ENCODE measurements at regions not wholly inside any gene's neighbourhood (a gene's known extent, or its start where the extent isn't known, plus 50 kb on each side); places are given as distances from the start of the nearest gene placed in this dataset.

DNA sequence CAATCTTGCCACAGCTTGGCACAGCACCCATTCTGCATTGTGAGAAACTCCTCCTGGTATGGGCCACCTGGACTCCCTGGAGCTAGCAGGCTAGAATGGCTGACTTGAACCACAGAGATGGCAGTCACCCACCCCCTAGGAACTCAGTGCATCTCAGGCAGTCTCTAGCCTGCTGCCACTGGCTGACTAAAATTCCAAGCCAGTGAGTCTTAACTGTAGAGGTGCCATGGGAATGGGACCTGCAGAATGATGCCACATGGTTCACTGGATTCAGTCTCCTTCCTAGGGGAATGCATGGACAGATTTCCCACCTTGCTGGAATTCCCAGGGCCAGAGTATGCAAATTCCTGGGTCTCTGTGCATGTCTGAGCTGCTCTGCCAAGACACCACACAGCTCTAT is 382.9 kb downstream of the MAN2A1 start (continued):
- TF ChIP-seq, protein P1, sequence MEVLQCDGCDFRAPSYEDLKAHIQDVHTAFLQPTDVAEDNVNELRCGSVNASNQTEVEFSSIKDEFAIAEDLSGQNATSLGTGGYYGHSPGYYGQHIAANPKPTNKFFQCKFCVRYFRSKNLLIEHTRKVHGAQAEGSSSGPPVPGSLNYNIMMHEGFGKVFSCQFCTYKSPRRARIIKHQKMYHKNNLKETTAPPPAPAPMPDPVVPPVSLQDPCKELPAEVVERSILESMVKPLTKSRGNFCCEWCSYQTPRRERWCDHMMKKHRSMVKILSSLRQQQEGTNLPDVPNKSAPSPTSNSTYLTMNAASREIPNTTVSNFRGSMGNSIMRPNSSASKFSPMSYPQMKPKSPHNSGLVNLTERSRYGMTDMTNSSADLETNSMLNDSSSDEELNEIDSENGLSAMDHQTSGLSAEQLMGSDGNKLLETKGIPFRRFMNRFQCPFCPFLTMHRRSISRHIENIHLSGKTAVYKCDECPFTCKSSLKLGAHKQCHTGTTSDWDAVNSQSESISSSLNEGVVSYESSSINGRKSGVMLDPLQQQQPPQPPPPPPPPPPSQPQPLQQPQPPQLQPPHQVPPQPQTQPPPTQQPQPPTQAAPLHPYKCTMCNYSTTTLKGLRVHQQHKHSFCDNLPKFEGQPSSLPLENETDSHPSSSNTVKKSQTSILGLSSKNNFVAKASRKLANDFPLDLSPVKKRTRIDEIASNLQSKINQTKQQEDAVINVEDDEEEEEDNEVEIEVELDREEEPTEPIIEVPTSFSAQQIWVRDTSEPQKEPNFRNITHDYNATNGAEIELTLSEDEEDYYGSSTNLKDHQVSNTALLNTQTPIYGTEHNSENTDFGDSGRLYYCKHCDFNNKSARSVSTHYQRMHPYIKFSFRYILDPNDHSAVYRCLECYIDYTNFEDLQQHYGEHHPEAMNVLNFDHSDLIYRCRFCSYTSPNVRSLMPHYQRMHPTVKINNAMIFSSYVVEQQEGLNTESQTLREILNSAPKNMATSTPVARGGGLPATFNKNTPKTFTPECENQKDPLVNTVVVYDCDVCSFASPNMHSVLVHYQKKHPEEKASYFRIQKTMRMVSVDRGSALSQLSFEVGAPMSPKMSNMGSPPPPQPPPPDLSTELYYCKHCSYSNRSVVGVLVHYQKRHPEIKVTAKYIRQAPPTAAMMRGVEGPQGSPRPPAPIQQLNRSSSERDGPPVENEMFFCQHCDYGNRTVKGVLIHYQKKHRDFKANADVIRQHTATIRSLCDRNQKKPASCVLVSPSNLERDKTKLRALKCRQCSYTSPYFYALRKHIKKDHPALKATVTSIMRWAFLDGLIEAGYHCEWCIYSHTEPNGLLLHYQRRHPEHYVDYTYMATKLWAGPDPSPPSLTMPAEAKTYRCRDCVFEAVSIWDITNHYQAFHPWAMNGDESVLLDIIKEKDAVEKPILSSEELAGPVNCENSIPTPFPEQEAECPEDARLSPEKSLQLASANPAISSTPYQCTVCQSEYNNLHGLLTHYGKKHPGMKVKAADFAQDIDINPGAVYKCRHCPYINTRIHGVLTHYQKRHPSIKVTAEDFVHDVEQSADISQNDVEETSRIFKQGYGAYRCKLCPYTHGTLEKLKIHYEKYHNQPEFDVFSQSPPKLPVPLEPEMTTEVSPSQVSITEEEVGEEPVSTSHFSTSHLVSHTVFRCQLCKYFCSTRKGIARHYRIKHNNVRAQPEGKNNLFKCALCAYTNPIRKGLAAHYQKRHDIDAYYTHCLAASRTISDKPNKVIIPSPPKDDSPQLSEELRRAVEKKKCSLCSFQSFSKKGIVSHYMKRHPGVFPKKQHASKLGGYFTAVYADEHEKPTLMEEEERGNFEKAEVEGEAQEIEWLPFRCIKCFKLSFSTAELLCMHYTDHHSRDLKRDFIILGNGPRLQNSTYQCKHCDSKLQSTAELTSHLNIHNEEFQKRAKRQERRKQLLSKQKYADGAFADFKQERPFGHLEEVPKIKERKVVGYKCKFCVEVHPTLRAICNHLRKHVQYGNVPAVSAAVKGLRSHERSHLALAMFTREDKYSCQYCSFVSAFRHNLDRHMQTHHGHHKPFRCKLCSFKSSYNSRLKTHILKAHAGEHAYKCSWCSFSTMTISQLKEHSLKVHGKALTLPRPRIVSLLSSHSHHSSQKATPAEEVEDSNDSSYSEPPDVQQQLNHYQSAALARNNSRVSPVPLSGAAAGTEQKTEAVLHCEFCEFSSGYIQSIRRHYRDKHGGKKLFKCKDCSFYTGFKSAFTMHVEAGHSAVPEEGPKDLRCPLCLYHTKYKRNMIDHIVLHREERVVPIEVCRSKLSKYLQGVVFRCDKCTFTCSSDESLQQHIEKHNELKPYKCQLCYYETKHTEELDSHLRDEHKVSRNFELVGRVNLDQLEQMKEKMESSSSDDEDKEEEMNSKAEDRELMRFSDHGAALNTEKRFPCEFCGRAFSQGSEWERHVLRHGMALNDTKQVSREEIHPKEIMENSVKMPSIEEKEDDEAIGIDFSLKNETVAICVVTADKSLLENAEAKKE (CRISPR knock-in tag; IDR thresholded peaks at IDR 0.05) = no peak
- TF ChIP-seq EZH2 (IDR thresholded peaks at IDR 0.05; ENCODE audit: low read depth, unreplicated experiment) = no peak
- TF ChIP-seq ZNF114 (CRISPR knock-in tag; IDR thresholded peaks at IDR 0.05) = no peak
- TF ChIP-seq, protein P2, sequence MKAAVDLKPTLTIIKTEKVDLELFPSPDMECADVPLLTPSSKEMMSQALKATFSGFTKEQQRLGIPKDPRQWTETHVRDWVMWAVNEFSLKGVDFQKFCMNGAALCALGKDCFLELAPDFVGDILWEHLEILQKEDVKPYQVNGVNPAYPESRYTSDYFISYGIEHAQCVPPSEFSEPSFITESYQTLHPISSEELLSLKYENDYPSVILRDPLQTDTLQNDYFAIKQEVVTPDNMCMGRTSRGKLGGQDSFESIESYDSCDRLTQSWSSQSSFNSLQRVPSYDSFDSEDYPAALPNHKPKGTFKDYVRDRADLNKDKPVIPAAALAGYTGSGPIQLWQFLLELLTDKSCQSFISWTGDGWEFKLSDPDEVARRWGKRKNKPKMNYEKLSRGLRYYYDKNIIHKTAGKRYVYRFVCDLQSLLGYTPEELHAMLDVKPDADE (IDR thresholded peaks at IDR 0.05) = no peak
- TF ChIP-seq POLR2AphosphoS5 (IDR thresholded peaks at IDR 0.05; ENCODE audit: low read depth) = no peak

DNA sequence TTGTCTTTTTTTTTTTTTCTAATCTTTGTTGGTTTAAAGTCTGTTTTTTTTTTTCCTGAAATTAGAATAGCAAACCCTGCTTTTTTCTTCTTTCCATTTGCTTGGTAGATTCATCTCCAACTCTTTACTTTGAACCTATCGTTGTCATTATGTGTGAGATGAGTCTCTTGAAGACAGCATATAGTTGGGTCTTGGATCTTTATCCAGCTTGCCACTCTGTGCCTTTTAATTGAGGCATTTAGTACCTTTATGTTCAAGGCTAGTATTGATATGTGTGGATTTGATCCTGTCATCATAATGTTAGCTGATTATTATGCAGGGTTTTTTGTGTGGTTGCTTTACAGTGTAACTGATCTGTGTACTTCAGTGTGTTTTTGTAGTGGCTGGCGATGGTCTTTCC is 383.8 kb downstream of the MAN2A1 start:
- no peak for ATAC-seq
- Histone ChIP-seq H3K36me3 (ENCODE audit: insufficient read depth) (no peaks in the 10 kb centered on the region), H3K27ac (ENCODE audit: low read depth) (no peak overlapping the region), H2AFZ (no peak overlapping the region), H3K27me3 (ENCODE audit: insufficient read depth) (no peaks in the 10 kb centered on the region), H3F3A (replicated peaks; ENCODE audit: low read depth) (no peaks in the 10 kb centered on the region), H3K79me2 (replicated peaks; ENCODE audit: insufficient read depth) (no peaks in the 10 kb centered on the region), H4K20me1 (replicated peaks; ENCODE audit: insufficient read depth) (no peaks in the 10 kb centered on the region), H3K9me2 (ENCODE audit: insufficient read depth) (peaks cover 10% of the 10 kb centered on the region; the same call in 1 of the 2 replicates), H3K4me2 (no peak overlapping the region), H3K4me1 (ENCODE audit: insufficient read depth) (no peaks in the 10 kb centered on the region), H3K4me3 (no peak overlapping the region)
- H3K36me3 Mint-ChIP-seq (ENCODE audit: low read depth) = peaks cover 8% of the 10 kb centered on the region; the same call in 2 of the 3 replicates
- H3K4me1 Mint-ChIP-seq = no peaks in the 10 kb centered on the region
- peaks cover 3% of the 10 kb centered on the region for H3K27me3 Mint-ChIP-seq (ENCODE audit: insufficient read depth, low read depth, poor library complexity)
- no peak overlapping the region for H3K27ac Mint-ChIP-seq
- no peak for DNase-seq (ENCODE audit: low spot score)
- H3K9me3 Mint-ChIP-seq = peaks cover 18% of the 10 kb centered on the region
- H3K4me3 Mint-ChIP-seq = no peak overlapping the region
- TF ChIP-seq, protein P3, sequence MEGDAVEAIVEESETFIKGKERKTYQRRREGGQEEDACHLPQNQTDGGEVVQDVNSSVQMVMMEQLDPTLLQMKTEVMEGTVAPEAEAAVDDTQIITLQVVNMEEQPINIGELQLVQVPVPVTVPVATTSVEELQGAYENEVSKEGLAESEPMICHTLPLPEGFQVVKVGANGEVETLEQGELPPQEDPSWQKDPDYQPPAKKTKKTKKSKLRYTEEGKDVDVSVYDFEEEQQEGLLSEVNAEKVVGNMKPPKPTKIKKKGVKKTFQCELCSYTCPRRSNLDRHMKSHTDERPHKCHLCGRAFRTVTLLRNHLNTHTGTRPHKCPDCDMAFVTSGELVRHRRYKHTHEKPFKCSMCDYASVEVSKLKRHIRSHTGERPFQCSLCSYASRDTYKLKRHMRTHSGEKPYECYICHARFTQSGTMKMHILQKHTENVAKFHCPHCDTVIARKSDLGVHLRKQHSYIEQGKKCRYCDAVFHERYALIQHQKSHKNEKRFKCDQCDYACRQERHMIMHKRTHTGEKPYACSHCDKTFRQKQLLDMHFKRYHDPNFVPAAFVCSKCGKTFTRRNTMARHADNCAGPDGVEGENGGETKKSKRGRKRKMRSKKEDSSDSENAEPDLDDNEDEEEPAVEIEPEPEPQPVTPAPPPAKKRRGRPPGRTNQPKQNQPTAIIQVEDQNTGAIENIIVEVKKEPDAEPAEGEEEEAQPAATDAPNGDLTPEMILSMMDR (conservative IDR thresholded peaks at IDR 0.05; ENCODE audit: low read depth in 2 of 2) = no peak
- TF ChIP-seq CREB1 (CRISPR knock-in tag; IDR thresholded peaks at IDR 0.05; ENCODE audit: low read depth) (no peak), STAT1 (IDR thresholded peaks at IDR 0.05; ENCODE audit: unreplicated experiment) (no peak)
- TF ChIP-seq, protein P2 (IDR thresholded peaks at IDR 0.05) = no peak
- TF ChIP-seq, protein P4, sequence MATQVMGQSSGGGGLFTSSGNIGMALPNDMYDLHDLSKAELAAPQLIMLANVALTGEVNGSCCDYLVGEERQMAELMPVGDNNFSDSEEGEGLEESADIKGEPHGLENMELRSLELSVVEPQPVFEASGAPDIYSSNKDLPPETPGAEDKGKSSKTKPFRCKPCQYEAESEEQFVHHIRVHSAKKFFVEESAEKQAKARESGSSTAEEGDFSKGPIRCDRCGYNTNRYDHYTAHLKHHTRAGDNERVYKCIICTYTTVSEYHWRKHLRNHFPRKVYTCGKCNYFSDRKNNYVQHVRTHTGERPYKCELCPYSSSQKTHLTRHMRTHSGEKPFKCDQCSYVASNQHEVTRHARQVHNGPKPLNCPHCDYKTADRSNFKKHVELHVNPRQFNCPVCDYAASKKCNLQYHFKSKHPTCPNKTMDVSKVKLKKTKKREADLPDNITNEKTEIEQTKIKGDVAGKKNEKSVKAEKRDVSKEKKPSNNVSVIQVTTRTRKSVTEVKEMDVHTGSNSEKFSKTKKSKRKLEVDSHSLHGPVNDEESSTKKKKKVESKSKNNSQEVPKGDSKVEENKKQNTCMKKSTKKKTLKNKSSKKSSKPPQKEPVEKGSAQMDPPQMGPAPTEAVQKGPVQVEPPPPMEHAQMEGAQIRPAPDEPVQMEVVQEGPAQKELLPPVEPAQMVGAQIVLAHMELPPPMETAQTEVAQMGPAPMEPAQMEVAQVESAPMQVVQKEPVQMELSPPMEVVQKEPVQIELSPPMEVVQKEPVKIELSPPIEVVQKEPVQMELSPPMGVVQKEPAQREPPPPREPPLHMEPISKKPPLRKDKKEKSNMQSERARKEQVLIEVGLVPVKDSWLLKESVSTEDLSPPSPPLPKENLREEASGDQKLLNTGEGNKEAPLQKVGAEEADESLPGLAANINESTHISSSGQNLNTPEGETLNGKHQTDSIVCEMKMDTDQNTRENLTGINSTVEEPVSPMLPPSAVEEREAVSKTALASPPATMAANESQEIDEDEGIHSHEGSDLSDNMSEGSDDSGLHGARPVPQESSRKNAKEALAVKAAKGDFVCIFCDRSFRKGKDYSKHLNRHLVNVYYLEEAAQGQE (IDR thresholded peaks at IDR 0.05; ENCODE audit: unreplicated experiment) = no peak

Data from GM23338 (cell line).